IMR-90 (cell line): ENCODE measurements at regions not wholly inside any gene's neighbourhood (a gene's known extent, or its start where the extent isn't known, plus 50 kb on each side); places are given as distances from the start of the nearest gene placed in this dataset.

Source experiments
- ATAC-seq: fragments of 200-7000 bp; cut with Tn5 transposase; 2 replicates; pipeline ENCODE4 v1.9.1; 2020; ENCODE audit warnings: low read depth, mild to moderate bottlenecking, moderate library complexity
- BruUV-seq: library from RNA; stranded (reverse); fragments of 400-500 nt; replicated peaks from 2 replicates; lab custom pipeline; 2021; lab: Mats Ljungman, UMichigan
- CTCF ChIA-PET: fragments of 300-600 bp; formaldehyde crosslinking; extraction: SDS; loops from one replicate; lab custom pipeline; 2021; ENCODE audit warnings: antibody characterized with exemption; lab: Yijun Ruan, JAX
- POLR2A ChIA-PET: fragments of 300-600 bp; sonication (Branson Sonifier 250); formaldehyde crosslinking; loops from one replicate; lab custom pipeline; 2022; ENCODE audit warnings: antibody characterized with exemption; ENCODE audit not compliant: unreplicated experiment; lab: Charles Lee
- DNase-seq: peaks from one replicate; pipeline ENCODE4 v3.0.0; 2013
- H2AFZ ChIP-seq: replicated peaks from 2 replicates; pipeline ENCODE3; 2013; ENCODE audit warnings: low read length, mild to moderate bottlenecking; ENCODE audit not compliant: poor library complexity
- H2AK5ac ChIP-seq: 2 replicates; pipeline ENCODE4 v1.6.1; 2013; ENCODE audit warnings: low read depth, low read length, inconsistent platforms
- H2AK9ac ChIP-seq: replicated peaks from 2 replicates; pipeline ENCODE3; 2013; ENCODE audit warnings: mild to moderate bottlenecking, low read depth, low read length, moderate library complexity; ENCODE audit not compliant: poor library complexity
- H2BK120ac ChIP-seq: 2 replicates; pipeline ENCODE4 v1.6.1; 2013; ENCODE audit warnings: low read depth, low read length, inconsistent platforms
- H2BK15ac ChIP-seq: 3 replicates; pipeline ENCODE4 v1.6.1; 2013; ENCODE audit warnings: low read depth, low read length, inconsistent platforms
- H2BK20ac ChIP-seq: 2 replicates; pipeline ENCODE4 v1.6.1; 2013; ENCODE audit warnings: low read depth, mild to moderate bottlenecking, inconsistent platforms, low read length, moderate library complexity
- H2BK5ac ChIP-seq: 2 replicates; pipeline ENCODE4 v1.6.1; 2013; ENCODE audit warnings: mild to moderate bottlenecking, low read depth, low read length, inconsistent platforms; ENCODE audit not compliant: poor library complexity, severe bottlenecking
- H3K14ac ChIP-seq: replicated peaks from 2 replicates; pipeline ENCODE4 v1.6.1; 2013; ENCODE audit warnings: low read depth, low read length, inconsistent platforms
- H3K18ac ChIP-seq: 2 replicates; pipeline ENCODE4 v1.6.1; 2013; ENCODE audit warnings: low read depth, low read length, control low read depth
- H3K23ac ChIP-seq: 2 replicates; pipeline ENCODE4 v1.6.1; 2013; ENCODE audit warnings: low read depth, low read length, inconsistent platforms
- H3K27ac ChIP-seq: 2 replicates; pipeline ENCODE4 v1.5.1; 2013; ENCODE audit warnings: mild to moderate bottlenecking, control low read depth, low read length; ENCODE audit not compliant: insufficient read depth
- H3K27me3 ChIP-seq: 2 replicates; pipeline ENCODE4 v1.6.1; 2013; ENCODE audit warnings: low read length; ENCODE audit not compliant: control insufficient read depth, insufficient read depth
- H3K36me3 ChIP-seq: 2 replicates; pipeline ENCODE4 v1.6.1; 2013; ENCODE audit warnings: low read length, mixed read lengths; ENCODE audit not compliant: control insufficient read depth, insufficient read depth
- H3K4ac ChIP-seq: 2 replicates; pipeline ENCODE4 v1.6.1; 2013; ENCODE audit warnings: low read depth, low read length, inconsistent platforms
- H3K4me1 ChIP-seq: 2 replicates; pipeline ENCODE4 v1.6.1; 2013; ENCODE audit warnings: low read length, mixed read lengths; ENCODE audit not compliant: control insufficient read depth, insufficient read depth
- H3K4me2 ChIP-seq: 2 replicates; pipeline ENCODE4 v1.6.1; 2013; ENCODE audit warnings: low read depth, mild to moderate bottlenecking, control low read depth, low read length, moderate library complexity
- H3K4me3 ChIP-seq: 2 replicates; pipeline ENCODE4 v1.5.1; 2013; ENCODE audit warnings: low read depth, mild to moderate bottlenecking, control low read depth, low read length, moderate library complexity; ENCODE audit not compliant: insufficient read depth
- H3K56ac ChIP-seq: 2 replicates; pipeline ENCODE4 v1.6.1; 2013; ENCODE audit warnings: low read length, inconsistent platforms; ENCODE audit not compliant: insufficient read depth; ENCODE audit errors: extremely low read depth
- H3K79me1 ChIP-seq, 2 experiments: 2 replicates each; pipeline ENCODE4 v1.6.1; 2013; ENCODE audit warnings: low read length in 2 of 2, inconsistent platforms in 1 of 2, low read depth in 1 of 2
- H3K9ac ChIP-seq: 2 replicates; pipeline ENCODE4 v1.6.1; 2013; ENCODE audit warnings: low read depth, low read length, control low read depth
- H3K9me1 ChIP-seq: 2 replicates; pipeline ENCODE4 v1.6.1; 2013; ENCODE audit warnings: low read length, inconsistent platforms; ENCODE audit not compliant: insufficient read depth
- H3K9me3 ChIP-seq: 2 replicates; pipeline ENCODE4 v1.6.1; 2013; ENCODE audit warnings: low read length; ENCODE audit not compliant: control insufficient read depth, insufficient read depth
- H4K20me1 ChIP-seq: 2 replicates; pipeline ENCODE4 v1.6.1; 2013; ENCODE audit warnings: low read length, inconsistent platforms; ENCODE audit not compliant: insufficient read depth
- H4K5ac ChIP-seq: 2 replicates; pipeline ENCODE4 v1.6.1; 2013; ENCODE audit warnings: mild to moderate bottlenecking, low read depth, low read length, control low read depth
- H4K8ac ChIP-seq, 2 experiments: 2 replicates each; pipeline ENCODE4 v1.6.1; 2013; ENCODE audit warnings: low read depth in 2 of 2, low read length in 2 of 2, control low read depth in 1 of 2, inconsistent platforms in 1 of 2
- H4K91ac ChIP-seq: 2 replicates; pipeline ENCODE4 v1.6.1; 2013; ENCODE audit warnings: low read depth, low read length, inconsistent platforms; ENCODE audit not compliant: insufficient read depth
- BHLHE40 ChIP-seq: fragments of 150-350 bp; IDR thresholded peaks from 2 replicates; pipeline ENCODE4 v1.6.1; 2016; ENCODE audit warnings: mild to moderate bottlenecking, low read depth, low read length
- CEBPB ChIP-seq: IDR thresholded peaks from 2 replicates; pipeline ENCODE4 v1.6.1; 2012; ENCODE audit warnings: low read depth, low read length, improper control_type of control experiment
- CHD1 ChIP-seq: IDR thresholded peaks from 2 replicates; pipeline ENCODE4 v1.6.1; 2012; ENCODE audit warnings: low read depth, low read length, improper control_type of control experiment
- FOS ChIP-seq: fragments of 150-350 bp; IDR thresholded peaks from 2 replicates; pipeline ENCODE4 v1.6.1; 2016; ENCODE audit warnings: low read depth, low read length
- MAFK ChIP-seq: IDR thresholded peaks from 2 replicates; pipeline ENCODE4 v1.6.1; 2012; ENCODE audit warnings: low read depth, low read length, improper control_type of control experiment
- MAZ ChIP-seq: IDR thresholded peaks from 2 replicates; pipeline ENCODE4 v1.6.1; 2012; ENCODE audit warnings: low read depth, mild to moderate bottlenecking, low read length, improper control_type of control experiment, moderate library complexity, borderline replicate concordance
- MXI1 ChIP-seq: IDR thresholded peaks from 2 replicates; pipeline ENCODE4 v1.6.1; 2012; ENCODE audit warnings: low read depth, mild to moderate bottlenecking, low read length, moderate library complexity, borderline replicate concordance
- NFE2L2 ChIP-seq: fragments of 150-350 bp; IDR thresholded peaks from 2 replicates; pipeline ENCODE4 v1.6.1; 2016; ENCODE audit warnings: low read depth, mild to moderate bottlenecking, low read length
- POLR2A ChIP-seq: IDR thresholded peaks from 2 replicates; pipeline ENCODE4 v1.6.1; 2012; ENCODE audit warnings: mild to moderate bottlenecking, low read depth, low read length
- RAD21 ChIP-seq: IDR thresholded peaks from 2 replicates; pipeline ENCODE4 v1.6.1; 2012; ENCODE audit warnings: low read length, improper control_type of control experiment
- RCOR1 ChIP-seq: IDR thresholded peaks from 2 replicates; pipeline ENCODE4 v1.6.1; 2012; ENCODE audit warnings: mild to moderate bottlenecking, low read length, improper control_type of control experiment; ENCODE audit not compliant: insufficient replicate concordance
- RFX5 ChIP-seq: IDR thresholded peaks from 2 replicates; pipeline ENCODE4 v1.8.0; 2012; ENCODE audit warnings: low read depth, mild to moderate bottlenecking, low read length, moderate library complexity
- SMC3 ChIP-seq: fragments of 150-350 bp; IDR thresholded peaks from 2 replicates; pipeline ENCODE4 v1.6.1; 2016; ENCODE audit warnings: low read depth, mild to moderate bottlenecking, antibody characterized with exemption, low read length, moderate library complexity
- WGBS, 2 experiments: methylation state at CpG; one replicate each; pipeline versions ENCODE4 v1.1.5 to v1.1.7; 2013; ENCODE audit warnings: missing lambda C conversion rate in 2 of 2; ENCODE audit not compliant: insufficient read length in 1 of 2; ENCODE audit errors: extremely low coverage in 2 of 2; 5-methylcytosine and 5-hydroxymethylcytosine counted together
- dilution Hi-C: fragments of 300-500 bp; cut with HindIII; formaldehyde crosslinking; loops from one replicate; pipeline ENCODE4 v1.14.3; 2018; ENCODE audit warnings: low sequenced_read_pairs; ENCODE audit not compliant: unreplicated experiment
- in situ Hi-C: fragments of 300-500 bp; cut with MboI; formaldehyde crosslinking; loops from 3 replicates; pipeline ENCODE4 v1.14.3; 2019; ENCODE audit warnings: low sequenced_read_pairs, inconsistent platforms, mixed read lengths
- intact Hi-C: fragments of 100-400 bp; cut with micrococcal nuclease; formaldehyde crosslinking; loops from 2 replicates; pipeline ENCODE4 v1.10.0; 2022
- TF ChIP-seq, protein P1 (sequence below): conservative IDR thresholded peaks from 2 replicates; pipeline ENCODE4 v1.5.1; 2012; ENCODE audit warnings: mild to moderate bottlenecking, low read depth, low read length, improper control_type of control experiment
- TF ChIP-seq, protein P2 (sequence below): fragments of 150-350 bp; IDR thresholded peaks from 2 replicates; pipeline ENCODE4 v1.6.1; 2017; ENCODE audit warnings: mild to moderate bottlenecking, antibody characterized with exemption, low read length, low read depth
- TF ChIP-seq, protein P3 (sequence below): fragments of 150-350 bp; IDR thresholded peaks from 2 replicates; pipeline ENCODE4 v1.6.1; 2016; ENCODE audit warnings: low read depth, mild to moderate bottlenecking, low read length, moderate library complexity, borderline replicate concordance

DNA sequence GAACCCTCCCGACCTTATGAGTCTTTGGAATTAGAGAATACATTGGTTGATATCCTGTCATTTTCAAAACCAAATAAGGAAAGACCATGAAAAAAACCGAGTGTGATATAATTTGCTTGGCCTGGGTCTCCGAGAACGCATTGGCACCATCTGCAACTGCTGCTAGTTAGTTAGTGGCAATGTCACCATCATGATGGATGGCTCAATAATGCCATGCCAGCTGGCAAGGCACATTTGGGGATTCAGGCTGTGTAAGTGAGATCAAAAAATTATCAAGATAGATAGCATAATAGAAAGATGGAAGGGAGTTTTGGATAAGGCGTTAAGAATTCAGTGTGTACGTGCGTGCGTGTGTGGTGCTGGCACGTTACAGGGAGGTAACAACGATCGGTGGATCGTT, 134.7 kb upstream of the TCERG1L start:
- 63 to 93% methylated on average over 2 to 3 of the region's 12 CpGs for WGBS, 2 experiments
- H3K79me1 ChIP-seq, result no peaks in the 10 kb centered on the region
- BruUV-seq, result no TSS peak

More for the DNA sequence above, 134.7 kb upstream of the TCERG1L start:
- Histone ChIP-seq H3K9ac (no peak overlapping the region), H3K4ac (no peak overlapping the region), H4K20me1 (no peaks in the 10 kb centered on the region), H4K8ac (no peak overlapping the region), H3K27ac (no peak overlapping the region), H2BK15ac (no peak overlapping the region), H2AFZ (no peak overlapping the region), H2BK20ac (no peak overlapping the region), H3K9me3 (peaks cover 39% of the 10 kb centered on the region), H3K56ac (no peak overlapping the region), H3K9me1 (no peaks in the 10 kb centered on the region), H3K4me2 (no peak overlapping the region), H4K5ac (no peak overlapping the region), H4K91ac (no peak overlapping the region), H2AK5ac (no peak overlapping the region), H3K36me3 (no peaks in the 10 kb centered on the region), H3K18ac (no peak overlapping the region), H2BK5ac (no peak overlapping the region), H2BK120ac (no peak overlapping the region), H3K27me3 (no peaks in the 10 kb centered on the region), H3K4me1 (no peaks in the 10 kb centered on the region), H3K23ac (no peak overlapping the region), H3K4me3 (no peak overlapping the region), H3K14ac (no peak overlapping the region), H2AK9ac (no peak overlapping the region)
- dilution Hi-C loops (no loop called here), intact Hi-C loops (no loop called here), in situ Hi-C loops (no loop called here)
- CTCF ChIA-PET, result no interaction called here
- TF ChIP-seq RAD21 (no peak), CHD1 (no peak), RCOR1 (no peak), BHLHE40 (no peak), CEBPB (no peak), NFE2L2 (no peak), SMC3 (no peak), FOS (no peak), RFX5 (no peak), POLR2A (no peak), MXI1 (no peak), MAZ (no peak), MAFK (no peak)
- TF ChIP-seq, protein P1, sequence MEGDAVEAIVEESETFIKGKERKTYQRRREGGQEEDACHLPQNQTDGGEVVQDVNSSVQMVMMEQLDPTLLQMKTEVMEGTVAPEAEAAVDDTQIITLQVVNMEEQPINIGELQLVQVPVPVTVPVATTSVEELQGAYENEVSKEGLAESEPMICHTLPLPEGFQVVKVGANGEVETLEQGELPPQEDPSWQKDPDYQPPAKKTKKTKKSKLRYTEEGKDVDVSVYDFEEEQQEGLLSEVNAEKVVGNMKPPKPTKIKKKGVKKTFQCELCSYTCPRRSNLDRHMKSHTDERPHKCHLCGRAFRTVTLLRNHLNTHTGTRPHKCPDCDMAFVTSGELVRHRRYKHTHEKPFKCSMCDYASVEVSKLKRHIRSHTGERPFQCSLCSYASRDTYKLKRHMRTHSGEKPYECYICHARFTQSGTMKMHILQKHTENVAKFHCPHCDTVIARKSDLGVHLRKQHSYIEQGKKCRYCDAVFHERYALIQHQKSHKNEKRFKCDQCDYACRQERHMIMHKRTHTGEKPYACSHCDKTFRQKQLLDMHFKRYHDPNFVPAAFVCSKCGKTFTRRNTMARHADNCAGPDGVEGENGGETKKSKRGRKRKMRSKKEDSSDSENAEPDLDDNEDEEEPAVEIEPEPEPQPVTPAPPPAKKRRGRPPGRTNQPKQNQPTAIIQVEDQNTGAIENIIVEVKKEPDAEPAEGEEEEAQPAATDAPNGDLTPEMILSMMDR, result no peak
- TF ChIP-seq, protein P2, sequence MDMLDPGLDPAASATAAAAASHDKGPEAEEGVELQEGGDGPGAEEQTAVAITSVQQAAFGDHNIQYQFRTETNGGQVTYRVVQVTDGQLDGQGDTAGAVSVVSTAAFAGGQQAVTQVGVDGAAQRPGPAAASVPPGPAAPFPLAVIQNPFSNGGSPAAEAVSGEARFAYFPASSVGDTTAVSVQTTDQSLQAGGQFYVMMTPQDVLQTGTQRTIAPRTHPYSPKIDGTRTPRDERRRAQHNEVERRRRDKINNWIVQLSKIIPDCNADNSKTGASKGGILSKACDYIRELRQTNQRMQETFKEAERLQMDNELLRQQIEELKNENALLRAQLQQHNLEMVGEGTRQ, result no peak
- TF ChIP-seq, protein P3, sequence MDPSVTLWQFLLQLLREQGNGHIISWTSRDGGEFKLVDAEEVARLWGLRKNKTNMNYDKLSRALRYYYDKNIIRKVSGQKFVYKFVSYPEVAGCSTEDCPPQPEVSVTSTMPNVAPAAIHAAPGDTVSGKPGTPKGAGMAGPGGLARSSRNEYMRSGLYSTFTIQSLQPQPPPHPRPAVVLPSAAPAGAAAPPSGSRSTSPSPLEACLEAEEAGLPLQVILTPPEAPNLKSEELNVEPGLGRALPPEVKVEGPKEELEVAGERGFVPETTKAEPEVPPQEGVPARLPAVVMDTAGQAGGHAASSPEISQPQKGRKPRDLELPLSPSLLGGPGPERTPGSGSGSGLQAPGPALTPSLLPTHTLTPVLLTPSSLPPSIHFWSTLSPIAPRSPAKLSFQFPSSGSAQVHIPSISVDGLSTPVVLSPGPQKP, result no peak
- ATAC-seq (no peak), DNase-seq (no peak)
- POLR2A ChIA-PET, result no interaction called here
